GM13976 (cell line): ENCODE measurements at regions not wholly inside any gene's neighbourhood (a gene's known extent, or its start where the extent isn't known, plus 50 kb on each side); places are given as distances from the start of the nearest gene placed in this dataset.

Experiments
- DNase-seq: peaks from one replicate; pipeline ENCODE4 v3.0.0; 2012; ENCODE audit warnings: low spot score
- in situ Hi-C: fragments of 300-500 bp; cut with MboI; formaldehyde crosslinking; loops from one replicate; pipeline ENCODE4 v1.12.0; 2022; ENCODE audit warnings: low sequenced_read_pairs, mixed read lengths, inconsistent platforms; ENCODE audit not compliant: unreplicated experiment
- TF ChIP-seq, protein P1 (sequence below): IDR thresholded peaks from 2 replicates; pipeline ENCODE4 v1.5.1; 2012; ENCODE audit warnings: borderline replicate concordance, mild to moderate bottlenecking; ENCODE audit not compliant: insufficient read depth; ENCODE audit errors: extremely low read depth, missing control alignments, control extremely low read depth

DNA sequence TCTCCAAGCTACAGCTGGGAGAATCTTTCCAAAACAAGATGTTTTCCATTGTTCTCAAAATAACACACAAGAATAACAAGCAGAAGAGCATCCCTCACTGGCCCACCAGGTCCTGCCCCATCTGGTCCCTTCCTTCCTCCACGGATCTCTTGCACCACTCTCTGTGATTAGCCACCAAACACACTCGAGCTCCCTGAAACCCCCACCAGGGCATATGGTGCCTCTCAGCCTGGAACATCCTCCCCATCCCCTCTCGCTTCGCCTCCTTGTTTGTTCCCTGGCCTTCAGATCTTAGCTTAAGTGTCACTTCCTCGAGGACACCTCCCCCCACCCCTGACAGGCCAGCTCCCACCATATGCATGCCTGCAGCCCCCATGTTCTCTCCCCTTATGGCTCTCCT, 496.6 kb upstream of the PROK2 start:
- in situ Hi-C loops = no loop called here
- DNase-seq = no peak
- TF ChIP-seq, protein P1, sequence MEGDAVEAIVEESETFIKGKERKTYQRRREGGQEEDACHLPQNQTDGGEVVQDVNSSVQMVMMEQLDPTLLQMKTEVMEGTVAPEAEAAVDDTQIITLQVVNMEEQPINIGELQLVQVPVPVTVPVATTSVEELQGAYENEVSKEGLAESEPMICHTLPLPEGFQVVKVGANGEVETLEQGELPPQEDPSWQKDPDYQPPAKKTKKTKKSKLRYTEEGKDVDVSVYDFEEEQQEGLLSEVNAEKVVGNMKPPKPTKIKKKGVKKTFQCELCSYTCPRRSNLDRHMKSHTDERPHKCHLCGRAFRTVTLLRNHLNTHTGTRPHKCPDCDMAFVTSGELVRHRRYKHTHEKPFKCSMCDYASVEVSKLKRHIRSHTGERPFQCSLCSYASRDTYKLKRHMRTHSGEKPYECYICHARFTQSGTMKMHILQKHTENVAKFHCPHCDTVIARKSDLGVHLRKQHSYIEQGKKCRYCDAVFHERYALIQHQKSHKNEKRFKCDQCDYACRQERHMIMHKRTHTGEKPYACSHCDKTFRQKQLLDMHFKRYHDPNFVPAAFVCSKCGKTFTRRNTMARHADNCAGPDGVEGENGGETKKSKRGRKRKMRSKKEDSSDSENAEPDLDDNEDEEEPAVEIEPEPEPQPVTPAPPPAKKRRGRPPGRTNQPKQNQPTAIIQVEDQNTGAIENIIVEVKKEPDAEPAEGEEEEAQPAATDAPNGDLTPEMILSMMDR = no peak

DNA sequence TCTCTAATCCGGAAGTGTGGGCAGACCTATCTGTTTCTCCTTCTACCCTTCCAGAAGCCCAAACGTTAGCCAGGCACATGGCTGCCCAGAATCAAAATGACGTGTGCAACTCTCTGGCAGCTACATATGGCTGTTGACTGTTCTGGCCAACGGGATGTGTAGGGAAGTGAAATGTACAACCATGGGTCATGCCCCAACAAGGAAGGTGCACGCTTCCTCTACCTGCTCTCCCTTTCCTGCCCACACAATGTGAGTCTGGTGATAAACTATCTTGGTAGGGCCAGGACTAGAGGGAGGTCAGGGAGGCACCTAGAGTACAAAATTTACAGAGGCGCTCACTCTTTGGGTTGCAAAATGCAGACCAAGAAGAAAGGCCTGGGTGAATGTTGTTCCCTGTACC, 495.9 kb upstream of the PROK2 start:
- TF ChIP-seq, protein P1 = no peak
- DNase-seq = no peak
- in situ Hi-C loops = no loop called here

DNA sequence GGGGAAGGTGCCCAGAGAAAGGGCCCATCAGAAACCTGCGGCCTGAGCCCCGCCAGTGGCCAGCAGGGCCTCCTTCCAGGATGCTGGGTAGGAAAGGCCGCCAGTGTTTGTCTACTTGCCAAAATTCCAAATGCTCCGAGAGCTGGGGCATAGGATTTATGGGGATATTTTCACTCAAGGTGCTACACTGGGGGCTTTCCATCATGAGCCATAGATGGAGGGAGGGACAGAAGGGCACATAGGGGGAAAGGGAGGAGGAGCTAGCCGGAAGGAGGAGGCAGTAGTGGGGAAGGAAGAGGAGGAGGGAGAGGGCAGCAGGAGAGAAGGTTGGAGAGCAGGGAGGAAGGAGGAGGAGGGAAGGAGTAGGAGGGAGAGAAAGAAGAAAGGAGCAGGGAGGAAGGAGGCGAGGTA, 494.7 kb upstream of the PROK2 start:
- no peak for DNase-seq
- in situ Hi-C loops = no loop called here
- TF ChIP-seq, protein P1 = no peak

DNA sequence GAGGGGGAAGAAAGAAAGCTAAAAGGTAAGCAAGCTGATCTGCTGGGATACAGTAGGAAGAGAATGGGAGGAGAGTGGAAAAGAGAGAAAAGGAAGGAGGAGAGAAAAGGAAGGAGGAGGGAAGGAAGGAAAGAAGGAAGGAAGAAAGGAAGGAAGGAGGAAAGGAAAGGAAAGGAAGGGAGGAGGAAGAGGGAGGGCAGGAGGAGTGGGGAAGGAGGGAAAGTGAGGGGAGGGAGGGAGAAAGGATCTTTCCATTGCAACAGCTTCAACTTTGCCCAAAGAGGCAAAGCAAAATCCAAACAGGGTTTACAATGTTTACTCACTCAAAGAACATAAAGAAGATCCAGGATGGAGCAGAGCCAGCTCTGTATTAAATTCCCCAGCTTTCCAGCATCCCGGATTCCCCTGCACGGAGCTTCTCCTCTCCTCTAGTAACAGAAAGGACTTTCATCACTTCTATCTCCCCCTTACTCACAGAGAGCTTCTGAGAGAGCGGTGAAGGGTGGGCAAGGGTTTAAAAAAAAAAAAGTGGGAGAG, 494.2 kb upstream of the PROK2 start:
- DNase-seq = no peak
- in situ Hi-C loops = no loop called here

DNA sequence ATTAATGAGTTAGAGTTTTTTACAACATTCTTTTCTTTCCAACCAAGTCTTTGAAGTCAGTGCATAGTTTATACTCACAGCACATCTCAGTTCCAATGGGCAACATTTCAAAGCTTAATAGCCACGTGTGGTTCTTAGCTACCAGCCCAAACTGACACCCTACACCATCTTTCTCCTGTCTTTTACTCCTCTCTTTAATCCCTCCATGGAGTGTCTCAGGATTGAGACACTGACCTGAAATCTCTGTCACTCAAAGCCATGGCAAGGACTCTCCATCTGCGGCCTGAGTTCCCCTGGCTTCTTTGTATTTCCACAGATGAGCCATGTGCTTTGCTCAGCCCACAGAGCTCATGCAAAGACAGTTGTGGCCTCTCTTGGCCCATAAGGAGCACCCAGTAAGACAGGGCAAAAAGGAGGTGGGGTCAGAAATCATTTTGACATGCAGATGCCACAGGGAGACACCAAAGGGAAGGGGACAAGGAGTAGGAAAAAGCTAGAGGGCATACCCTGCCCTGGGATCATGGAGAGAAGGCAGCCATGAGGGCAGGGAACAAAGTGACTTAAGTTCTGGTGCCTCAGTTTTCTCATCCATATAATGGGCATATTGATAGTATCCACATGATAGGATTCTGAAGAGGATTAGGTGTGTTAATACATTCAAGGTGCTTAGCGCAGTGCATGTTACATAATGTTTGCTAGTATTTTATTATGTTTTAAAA, 493.6 kb upstream of the PROK2 start:
- no peak for DNase-seq
- in situ Hi-C loops = no loop called here
- TF ChIP-seq, protein P1 = no peak

More for the DNA sequence above, 494.2 kb upstream of the PROK2 start:
- TF ChIP-seq, protein P1 = no peak

DNA sequence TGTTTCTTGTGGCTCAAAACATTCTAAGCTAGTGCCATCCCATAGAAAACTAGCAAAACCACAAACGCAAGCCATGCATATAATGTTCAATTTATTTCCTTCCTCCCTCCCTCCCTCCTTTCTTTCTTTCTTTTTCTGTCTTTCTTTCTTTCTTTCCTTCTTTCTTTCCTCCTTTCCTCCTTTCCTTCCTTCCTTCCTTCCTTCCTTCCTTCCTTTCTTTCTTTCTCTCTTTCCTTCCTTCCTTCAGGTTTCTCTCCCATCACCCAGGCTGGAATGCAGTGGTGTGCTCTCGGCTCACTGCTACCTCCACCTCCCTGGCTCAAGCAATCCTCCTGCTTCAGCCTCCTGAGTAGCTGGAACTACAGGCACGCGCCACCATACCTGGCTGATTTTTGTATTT, 492.8 kb upstream of the PROK2 start:
- in situ Hi-C loops = no loop called here
- TF ChIP-seq, protein P1 = no peak
- DNase-seq = no peak
